ENCODE measurements at regions not wholly inside any gene's neighbourhood (a gene's known extent, or its start where the extent isn't known, plus 50 kb on each side); places are given as distances from the start of the nearest gene placed in this dataset.
A peak's percentile ranks its signal among the peaks of the same experiment; 100 is the strongest.

- peak; percentile 96 for DNase-seq (ENCODE audit: low spot score)
These were observed 112.9 kb upstream of the ATP8B1 start for GRCh38 chr18:57915865-57916582.

GRCh38 chr18:57915248-57915647 is 112.1 kb upstream of the ATP8B1 start:
- peak; percentile 16 for DNase-seq (ENCODE audit: low spot score)

- no peak for DNase-seq (ENCODE audit: low spot score)
These were observed 110.6 kb upstream of the ATP8B1 start for GRCh38 chr18:57913686-57914085.

DNA sequence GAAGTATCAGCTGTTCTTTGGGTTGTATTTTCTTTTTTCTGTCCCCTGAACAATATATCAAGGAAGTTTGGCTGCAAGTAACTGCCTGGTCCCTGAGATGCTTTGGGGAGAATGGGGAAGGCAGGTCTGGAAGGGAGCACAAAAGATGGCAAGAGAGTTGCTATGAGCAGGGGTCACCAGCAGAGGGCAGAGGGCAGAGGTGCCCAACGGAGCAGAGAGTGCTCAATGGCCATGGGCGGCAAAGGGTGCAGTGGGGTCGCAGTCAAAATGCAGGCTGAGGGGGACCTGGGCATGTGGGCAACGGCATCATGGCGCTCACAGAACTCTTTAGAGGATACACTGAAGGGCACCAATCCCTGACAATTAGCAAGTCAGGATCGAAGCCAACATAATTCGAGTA is 107.7 kb upstream of the ATP8B1 start:
- no peak for DNase-seq (ENCODE audit: low spot score)

- DNase-seq (ENCODE audit: low spot score), result no peak
These were observed 107.0 kb upstream of the ATP8B1 start for GRCh38 chr18:57910134-57910533.

- DNase-seq (ENCODE audit: low spot score), result no peak
These were observed 106.5 kb upstream of the ATP8B1 start for GRCh38 chr18:57909620-57910019.

DNA sequence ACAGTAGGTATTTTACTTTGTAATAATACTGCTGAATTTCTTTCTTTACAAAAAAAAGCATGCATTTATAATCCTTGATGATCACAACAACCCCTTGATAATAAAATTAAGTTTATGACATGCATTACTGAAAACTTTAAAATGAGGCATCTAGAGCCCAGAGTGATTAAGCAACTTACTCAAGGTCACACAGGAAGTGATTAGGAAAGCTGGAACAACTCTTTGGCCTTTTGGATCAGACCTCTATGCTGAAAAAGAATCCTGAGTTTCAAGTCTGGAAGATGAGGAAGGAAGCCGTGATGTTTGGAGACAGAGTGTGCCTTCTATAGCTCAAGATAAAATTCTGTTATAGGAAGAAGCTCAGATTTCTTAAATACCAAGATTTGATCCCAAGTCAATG is 105.0 kb upstream of the ATP8B1 start:
- DNase-seq (ENCODE audit: low spot score), result no peak

GRCh38 chr18:57907550-57907949 is 104.4 kb upstream of the ATP8B1 start:
- no peak for DNase-seq (ENCODE audit: low spot score)

- no peak for DNase-seq (ENCODE audit: low spot score)
These were observed 103.7 kb upstream of the ATP8B1 start for GRCh38 chr18:57906852-57907251.

DNA sequence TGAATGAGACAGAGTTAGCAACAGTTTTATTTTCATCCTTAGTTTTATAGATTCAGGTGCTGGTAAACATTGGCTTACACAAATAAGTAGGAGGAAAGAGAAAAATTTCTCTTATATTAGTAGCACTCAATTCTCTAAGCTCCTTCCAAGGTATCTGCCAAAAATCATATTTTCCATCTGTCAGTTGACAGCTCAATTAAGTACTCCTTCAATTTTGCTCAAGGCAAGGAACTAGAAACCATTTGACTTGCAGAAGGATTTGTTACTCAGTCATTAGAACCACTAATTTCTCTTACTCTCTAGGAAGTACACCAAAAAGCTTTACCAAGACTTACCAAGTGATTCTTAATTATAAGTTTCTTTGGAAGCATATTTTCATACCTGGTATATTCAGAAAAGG is 101.4 kb upstream of the ATP8B1 start:
- DNase-seq (ENCODE audit: low spot score), result no peak

- DNase-seq (ENCODE audit: low spot score), result no peak
These were observed 99.6 kb upstream of the ATP8B1 start for GRCh38 chr18:57902721-57903120.

DNA sequence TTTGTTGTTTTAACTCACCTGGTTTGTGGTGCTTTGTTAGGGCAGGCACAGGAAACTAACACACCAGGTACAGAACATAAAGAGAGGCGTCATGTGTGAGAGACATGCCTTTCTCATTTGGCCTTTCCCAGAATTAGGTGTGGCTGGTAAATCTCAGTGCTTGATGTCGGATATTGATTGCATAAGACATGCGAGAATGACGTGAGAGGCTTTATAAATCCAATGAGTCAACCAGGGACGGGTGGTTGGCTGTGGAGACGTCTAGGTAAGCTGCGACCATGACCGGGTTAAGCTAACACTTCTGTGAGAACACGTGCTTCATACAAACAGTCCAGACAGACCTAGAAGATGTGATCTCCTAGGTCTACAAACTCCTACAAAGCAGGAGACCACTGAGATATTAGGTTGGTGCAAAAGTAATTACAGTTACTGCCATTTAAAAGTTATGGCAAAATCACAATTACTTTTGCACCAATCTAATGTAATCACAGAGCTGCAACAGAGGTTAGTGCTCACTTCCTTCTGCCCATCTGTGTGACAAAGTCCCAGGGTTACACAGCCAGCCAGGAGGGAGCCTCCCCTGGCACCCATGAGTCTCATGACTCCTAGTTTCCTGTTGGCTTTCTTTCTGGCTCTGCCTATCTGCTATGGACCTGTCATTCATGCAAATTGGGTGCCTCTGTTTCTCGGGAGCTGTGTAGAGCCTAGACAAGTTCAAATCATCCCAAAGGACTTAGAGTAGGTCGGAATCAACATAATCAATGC is 98.9 kb upstream of the ATP8B1 start:
- DNase-seq (ENCODE audit: low spot score), result no peak

DNA sequence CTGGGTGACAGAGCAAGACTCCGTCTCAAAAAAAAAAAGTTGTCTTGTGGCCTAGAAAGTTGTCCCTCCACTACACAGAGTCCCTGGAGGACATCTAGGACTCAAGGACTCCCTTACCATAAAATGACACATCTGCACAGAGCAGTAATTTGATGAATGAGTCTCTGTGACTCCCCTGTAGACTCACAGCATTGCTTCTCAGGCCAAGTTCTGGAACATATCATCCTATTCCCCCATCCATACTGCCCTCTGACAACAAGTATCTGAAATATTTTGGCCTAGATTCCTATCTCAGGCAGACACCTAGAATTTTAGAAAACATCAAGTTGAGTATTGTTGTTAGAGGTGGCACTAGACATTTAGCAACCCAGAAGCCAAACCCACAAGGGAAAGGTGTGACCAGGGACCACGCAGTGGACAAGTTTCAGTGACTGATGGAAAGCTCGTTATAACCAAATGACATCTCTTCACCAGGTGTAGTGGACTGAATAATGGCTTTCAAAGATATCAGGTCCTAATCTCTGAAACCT is 97.9 kb upstream of the ATP8B1 start:
- DNase-seq (ENCODE audit: low spot score), result no peak

- no peak for DNase-seq (ENCODE audit: low spot score)
These were observed 95.5 kb upstream of the ATP8B1 start for GRCh38 chr18:57898506-57899124.

DNA sequence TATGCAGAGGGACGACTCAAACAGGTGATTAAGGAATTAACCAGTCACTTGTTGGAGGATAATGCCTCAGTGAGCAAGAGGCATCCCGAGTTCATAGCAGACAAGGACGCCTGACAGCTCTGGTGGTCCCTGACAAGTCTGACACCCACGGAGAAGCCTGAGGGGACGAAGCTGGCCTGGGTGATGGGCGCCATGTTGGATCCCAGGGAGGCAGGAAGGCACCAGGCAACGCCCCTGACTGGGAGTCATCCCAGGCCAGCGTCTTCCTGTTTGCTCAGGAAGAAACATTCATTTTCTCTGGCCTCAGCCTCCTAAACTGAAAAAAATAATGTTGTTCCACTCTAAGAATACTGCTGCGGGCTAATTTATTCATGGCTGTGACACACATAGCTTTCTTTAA is 92.1 kb upstream of the ATP8B1 start:
- DNase-seq (ENCODE audit: low spot score), result no peak

DNA sequence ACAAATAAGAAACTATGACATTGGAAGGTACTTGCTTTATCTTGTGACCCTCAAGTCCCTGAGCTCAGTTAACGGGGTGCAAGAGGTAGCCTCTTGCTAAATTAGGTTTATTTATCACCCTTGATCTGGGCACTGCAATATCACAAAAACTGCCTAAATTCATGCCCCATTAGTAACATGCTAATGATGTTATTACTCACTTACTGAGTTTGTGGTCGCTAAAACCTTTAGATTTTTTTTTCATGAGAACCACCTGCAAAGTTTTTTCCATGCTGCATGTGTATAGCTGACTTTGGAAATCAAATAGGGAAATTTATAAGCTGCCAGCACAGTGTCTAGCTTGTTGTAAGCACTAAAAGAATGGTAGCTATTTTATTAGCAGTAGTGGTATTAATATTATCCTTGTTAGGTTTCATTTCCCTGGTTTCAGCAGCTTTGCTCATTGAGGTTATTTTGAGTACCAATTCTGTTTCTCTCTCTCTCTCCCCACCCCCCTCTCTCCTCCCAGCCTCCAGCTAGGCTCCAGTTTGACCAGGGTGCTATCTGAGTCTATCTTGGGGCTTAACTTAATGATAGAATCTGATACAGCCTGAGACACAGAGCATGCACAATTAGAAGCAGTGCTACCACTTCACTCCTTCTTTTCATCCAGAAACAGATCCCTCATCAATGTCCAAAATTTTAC is 88.7 kb upstream of the ATP8B1 start:
- no peak for DNase-seq (ENCODE audit: low spot score)

GRCh38 chr18:57890266-57890665 is 87.2 kb upstream of the ATP8B1 start:
- DNase-seq (ENCODE audit: low spot score), result no peak

DNA sequence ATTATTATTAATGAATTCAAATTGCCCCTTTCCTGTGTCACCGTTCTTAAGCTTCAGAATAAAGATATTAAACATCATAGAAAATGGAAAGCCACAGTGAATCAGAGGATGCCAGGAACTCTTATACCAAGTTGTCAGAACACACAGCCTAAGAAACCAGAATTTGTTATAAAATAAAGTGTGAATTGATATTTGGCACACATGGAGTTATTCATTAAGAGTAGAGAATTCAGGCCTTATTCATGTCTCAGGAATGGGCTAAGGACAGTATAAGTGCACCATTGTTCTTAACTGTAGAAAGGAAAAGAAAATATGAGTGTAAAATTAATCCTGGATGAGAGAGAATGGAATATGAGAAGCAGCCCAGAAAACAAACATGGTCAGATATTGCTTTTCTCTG is 86.7 kb upstream of the ATP8B1 start:
- no peak for DNase-seq (ENCODE audit: low spot score)

DNA sequence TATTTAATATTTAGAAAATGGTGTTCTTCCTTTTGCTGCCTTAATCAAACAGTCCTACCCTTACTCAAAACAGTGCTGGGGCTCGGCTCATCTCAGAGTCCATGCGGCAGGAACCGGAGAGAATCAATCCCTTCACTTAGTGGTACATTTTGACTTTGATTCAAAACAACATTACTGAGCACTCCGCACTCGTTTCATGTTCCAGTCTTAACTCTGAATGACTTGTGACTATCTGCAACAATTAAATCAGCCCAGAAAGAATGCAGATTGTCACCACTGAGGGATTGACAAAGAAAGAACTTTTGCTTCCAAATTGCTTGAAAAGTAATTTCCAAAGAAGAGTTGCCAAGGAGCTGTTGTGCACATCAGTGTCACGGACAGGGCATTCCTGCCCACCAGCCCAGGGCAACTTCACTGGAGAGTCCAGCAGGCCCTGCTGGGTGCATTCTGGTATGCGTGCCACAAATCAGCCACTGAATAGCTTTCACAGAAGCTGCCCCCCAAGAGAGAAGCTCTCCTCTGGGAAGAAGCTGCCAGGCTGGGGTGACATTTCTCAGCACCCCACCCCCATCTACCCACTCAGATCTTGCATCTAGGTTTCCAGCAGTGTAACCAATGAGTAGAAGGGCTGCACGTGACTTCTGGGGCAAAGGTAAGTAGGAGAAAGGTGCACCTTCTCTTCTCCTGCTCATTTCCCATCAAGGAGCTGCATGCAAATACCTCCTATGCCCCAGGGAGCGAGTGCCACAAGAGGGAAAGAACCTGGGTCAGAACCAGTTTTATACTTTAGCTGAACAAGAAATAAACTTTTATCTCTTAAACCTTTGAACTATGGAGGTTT is 84.6 kb upstream of the ATP8B1 start:
- DNase-seq (ENCODE audit: low spot score), result no peak

DNA sequence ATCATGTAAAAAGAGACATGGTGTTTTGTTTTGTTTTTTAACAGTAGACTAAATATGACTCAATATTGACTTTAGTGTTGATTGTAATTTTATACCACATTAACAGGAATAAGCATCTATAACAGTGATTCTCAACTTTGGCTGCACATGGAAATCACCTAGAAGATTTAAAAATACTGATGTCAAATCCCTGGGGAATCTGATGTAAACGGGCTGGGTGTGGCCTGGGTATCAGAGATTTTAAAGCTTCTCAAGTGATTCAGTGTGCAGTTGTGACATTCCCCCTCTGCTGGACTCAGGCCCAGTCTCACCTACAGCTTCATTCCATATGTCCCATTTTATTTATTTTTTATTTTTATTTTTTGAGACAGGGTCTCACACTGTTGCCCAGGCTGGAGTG is 82.8 kb upstream of the ATP8B1 start:
- DNase-seq (ENCODE audit: low spot score), result no peak

DNA sequence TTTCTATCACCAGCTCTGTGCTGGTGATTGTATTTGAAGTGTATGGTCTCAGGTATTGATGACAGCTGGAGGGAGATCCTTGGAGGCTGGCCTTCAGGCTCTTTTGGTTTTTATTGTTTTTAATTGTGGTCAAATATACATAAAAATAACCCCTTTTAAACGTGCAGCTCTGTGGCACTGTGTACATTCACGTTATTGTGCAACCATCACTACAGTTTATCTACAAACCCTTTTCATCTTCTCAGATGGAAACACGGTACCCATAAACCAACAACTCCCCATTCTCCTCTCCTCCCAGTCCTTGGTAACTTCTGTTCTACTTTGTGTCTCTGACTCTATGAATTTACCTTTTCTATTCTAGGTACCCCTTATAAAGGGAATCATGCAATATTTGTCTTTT is 79.3 kb upstream of the ATP8B1 start:
- DNase-seq (ENCODE audit: low spot score), result no peak
